Esophagus mucosa (tissue), 1 donor: ENCODE measurements at regions not wholly inside any gene's neighbourhood (a gene's known extent, or its start where the extent isn't known, plus 50 kb on each side); places are given as distances from the start of the nearest gene placed in this dataset.
A peak's percentile ranks its signal among the peaks of the same experiment; 100 is the strongest.

Experiments used
- ATAC-seq: fragments of 200-7000 bp; cut with Tn5 transposase; one replicate; pipeline ENCODE4 v1.9.1; 2020
- donor health status: DM: yes; HTN: yes; CAD: no.

GRCh38 chr20:63068711-63069367, 62.1 kb upstream of the BHLHE23 start:
- no peak for ATAC-seq

GRCh38 chr20:63067721-63068560, 61.2 kb upstream of the BHLHE23 start:
- no peak for ATAC-seq

GRCh38 chr20:63067266-63067635, 60.5 kb upstream of the BHLHE23 start:
- ATAC-seq: no peak

GRCh38 chr20:63066506-63067265, 59.9 kb upstream of the BHLHE23 start:
- ATAC-seq: no peak

GRCh38 chr20:63065911-63066310, 59.1 kb upstream of the BHLHE23 start:
- ATAC-seq: no peak

- ATAC-seq: no peak
These were observed 58.3 kb upstream of the BHLHE23 start for GRCh38 chr20:63064745-63065711.

GRCh38 chr20:63064310-63064709, 57.5 kb upstream of the BHLHE23 start:
- ATAC-seq: no peak

- ATAC-seq: no peak
These were observed 55.7 kb upstream of the BHLHE23 start for GRCh38 chr20:63062188-63063140.

- ATAC-seq: no peak
These were observed 55.0 kb upstream of the BHLHE23 start for GRCh38 chr20:63061771-63062100.

- no peak for ATAC-seq
These were observed 54.4 kb upstream of the BHLHE23 start for GRCh38 chr20:63061051-63061770.

GRCh38 chr20:63060057-63060991, 53.6 kb upstream of the BHLHE23 start:
- no peak for ATAC-seq

- no peak for ATAC-seq
These were observed 52.9 kb upstream of the BHLHE23 start for GRCh38 chr20:63059684-63060056.

- ATAC-seq: no peak
These were observed 52.1 kb upstream of the BHLHE23 start for GRCh38 chr20:63058696-63059335.

- no peak for ATAC-seq
These were observed 50.7 kb upstream of the BHLHE23 start for GRCh38 chr20:63057171-63058117.

GRCh38 chr20:63056236-63057170, 49.7 kb upstream of the BHLHE23 start:
- peak; percentile 23 for ATAC-seq
